HCT116 (cell line): ENCODE measurements at regions not wholly inside any gene's neighbourhood (a gene's known extent, or its start where the extent isn't known, plus 50 kb on each side); places are given as distances from the start of the nearest gene placed in this dataset.

Experiments used
- ATAC-seq: fragments of 200-7000 bp; cut with Tn5 transposase; 2 replicates; pipeline ENCODE4 v1.9.1; 2020; ENCODE audit warnings: mild to moderate bottlenecking, moderate library complexity
- BruUV-seq: library from RNA; stranded (reverse); fragments of 400-500 nt; replicated peaks from 2 replicates; lab custom pipeline; 2021; lab: Mats Ljungman, UMichigan
- CTCF ChIA-PET: fragments of 300-600 bp; sonication (Branson Sonifier 250); formaldehyde crosslinking; loops from one replicate; lab custom pipeline; 2021; ENCODE audit warnings: antibody characterized with exemption; lab: Charles Lee
- POLR2A ChIA-PET: fragments of 300-600, 350-600 bp; sonication (Branson Sonifier 250); formaldehyde crosslinking; loops from one replicate; lab custom pipeline; 2021; ENCODE audit warnings: antibody characterized with exemption; lab: Charles Lee
- RAD21 ChIA-PET, 2 experiments: fragments of 300-600 bp; sonication (Branson Sonifier 250); formaldehyde crosslinking; loops; one replicate each; lab custom pipeline; 2023; ENCODE audit warnings: low total read pairs in 2 of 2; ENCODE audit not compliant: uncharacterized antibody in 2 of 2, unreplicated experiment in 2 of 2, low non-redundant PET in 1 of 2; lab: Charles Lee
- DNase-seq: peaks from one replicate; pipeline ENCODE4 v3.0.0-alpha.2; 2010; ENCODE audit warnings: low read depth, low spot score
- H2AFZ ChIP-seq: fragments of 200-600 bp; shearing (Covaris generic), sonication (generic); 2 replicates; pipeline ENCODE4 v1.6.1; 2017; ENCODE audit warnings: low read depth, mixed run types, mixed read lengths, antibody characterized with exemption, low read length; ENCODE audit not compliant: poor library complexity, severe bottlenecking
- H3K27ac ChIP-seq: 2 replicates; pipeline ENCODE4 v1.5.1; 2012; ENCODE audit warnings: low read depth, low read length
- H3K27me3 ChIP-seq: fragments of 200-600 bp; sonication (generic); 2 replicates; pipeline ENCODE4 v1.6.1; 2016; ENCODE audit warnings: mixed run types, low read length, mixed read lengths; ENCODE audit not compliant: insufficient read depth
- H3K36me3 ChIP-seq, 2 experiments: fragments of 200-500 bp in 1 of 2; fragments of 200-600 bp in 1 of 2; sonication (Bioruptor generic) in 1 of 2; sonication (generic) in 1 of 2; 2 replicates each; pipeline versions ENCODE4 v1.5.1 to v1.6.1; 2014 to 2016; ENCODE audit warnings: low read length in 2 of 2, inconsistent platforms in 1 of 2, mixed read lengths in 1 of 2, mixed run types in 1 of 2; ENCODE audit not compliant: insufficient read depth in 2 of 2, control insufficient read depth in 1 of 2
- H3K4me1 ChIP-seq, 2 experiments: fragments of 200-600 bp in 1 of 2; sonication (generic) in 1 of 2; 2 replicates each; pipeline versions ENCODE4 v1.5.1 to v1.6.1; 2012 to 2017; ENCODE audit warnings: low read length in 2 of 2, inconsistent platforms in 1 of 2, mild to moderate bottlenecking in 1 of 2, mixed read lengths in 1 of 2, mixed run types in 1 of 2, moderate library complexity in 1 of 2; ENCODE audit not compliant: insufficient read depth in 2 of 2, control insufficient read depth in 1 of 2
- H3K4me2 ChIP-seq: fragments of 200-600 bp; sonication (generic); 2 replicates; pipeline ENCODE4 v1.6.1; 2017; ENCODE audit warnings: mixed run types, low read length, mixed read lengths
- H3K4me3 ChIP-seq, 2 experiments: fragments of 200-600 bp in 1 of 2; sonication (generic) in 1 of 2; replicated peaks in 1 of 2; 2 replicates each; pipeline ENCODE4 v1.5.1; 2011 to 2016; ENCODE audit warnings: low read length in 2 of 2, control low read depth in 1 of 2, low read depth in 1 of 2, mild to moderate bottlenecking in 1 of 2, mixed read lengths in 1 of 2, mixed run types in 1 of 2
- H3K79me2 ChIP-seq: fragments of 200-600 bp; sonication (generic); 2 replicates; pipeline ENCODE4 v1.6.1; 2017; ENCODE audit warnings: mild to moderate bottlenecking, mixed run types, low read length, moderate library complexity, mixed read lengths; ENCODE audit not compliant: insufficient read depth
- H3K9ac ChIP-seq: fragments of 200-600 bp; sonication (generic); 2 replicates; pipeline ENCODE4 v1.6.1; 2016; ENCODE audit warnings: low read length, mixed read lengths
- H3K9me2 ChIP-seq: fragments of 200-600 bp; sonication (generic), shearing (Covaris generic); 2 replicates; pipeline ENCODE4 v1.6.1; 2017; ENCODE audit warnings: mixed run types, mild to moderate bottlenecking, moderate library complexity; ENCODE audit not compliant: insufficient read depth
- H3K9me3 ChIP-seq, 2 experiments: fragments of 200-500 bp in 1 of 2; fragments of 200-600 bp in 1 of 2; sonication (Bioruptor generic) in 1 of 2; sonication (generic) in 1 of 2; 2 replicates each; pipeline ENCODE4 v1.6.1; 2014 to 2017; ENCODE audit warnings: low read length in 2 of 2, mixed read lengths in 2 of 2, inconsistent platforms in 1 of 2, low read depth in 1 of 2, mild to moderate bottlenecking in 1 of 2, mixed run types in 1 of 2, moderate library complexity in 1 of 2; ENCODE audit not compliant: control insufficient read depth in 1 of 2, insufficient read depth in 1 of 2
- H4K20me1 ChIP-seq: fragments of 200-600 bp; sonication (generic), shearing (Covaris generic); 2 replicates; pipeline ENCODE4 v1.6.1; 2017; ENCODE audit warnings: mixed run types, mild to moderate bottlenecking, moderate library complexity; ENCODE audit not compliant: insufficient read depth
- ATF3 ChIP-seq: IDR thresholded peaks from 2 replicates; pipeline ENCODE4 v1.6.1; 2012
- CEBPB ChIP-seq: IDR thresholded peaks from 2 replicates; pipeline ENCODE4 v1.6.1; 2012; ENCODE audit warnings: low read depth
- EGR1 ChIP-seq: IDR thresholded peaks from 2 replicates; pipeline ENCODE4 v1.6.1; 2012; ENCODE audit warnings: low read depth
- EZH2 ChIP-seq: fragments of 200-600 bp; sonication (generic); IDR thresholded peaks from 2 replicates; pipeline ENCODE4 v1.6.1; 2017; ENCODE audit warnings: antibody characterized with exemption, mixed run types
- EZH2phosphoT487 ChIP-seq: fragments of 200-600 bp; IDR thresholded peaks from 2 replicates; pipeline ENCODE4 v1.6.1; 2018; ENCODE audit warnings: antibody characterized with exemption, borderline replicate concordance
- POLR2A ChIP-seq: IDR thresholded peaks from 2 replicates; pipeline ENCODE4 v1.7.0; 2011; ENCODE audit warnings: borderline replicate concordance; ENCODE audit not compliant: insufficient read depth, insufficient read length; ENCODE audit errors: extremely low read depth
- SIN3A ChIP-seq: IDR thresholded peaks from 2 replicates; pipeline ENCODE4 v1.6.1; 2012; ENCODE audit warnings: low read depth
- SP1 ChIP-seq: IDR thresholded peaks from 2 replicates; pipeline ENCODE4 v1.6.1; 2012; ENCODE audit warnings: low read depth
- TCF7L2 ChIP-seq: IDR thresholded peaks from 2 replicates; pipeline ENCODE4 v1.7.0; 2011; ENCODE audit warnings: borderline replicate concordance, inconsistent platforms; ENCODE audit not compliant: insufficient read depth, insufficient read length; ENCODE audit errors: extremely low read depth
- ZFX ChIP-seq: fragments of 450-650 bp; IDR thresholded peaks from 2 replicates; pipeline ENCODE4 v1.6.1; 2017
- intact Hi-C: fragments of 100-400 bp; cut with micrococcal nuclease; formaldehyde crosslinking; loops from 2 replicates; pipeline ENCODE4 v1.10.0; 2022
- TF ChIP-seq, protein P1 (sequence below), 3 experiments: fragments of 200-600 bp in 1 of 3; sonication (generic) in 1 of 3; IDR thresholded peaks in 2 of 3; conservative IDR thresholded peaks in 1 of 3; 2 replicates each; pipeline ENCODE4 v1.5.1; 2012 to 2017; ENCODE audit warnings: low read depth in 2 of 3, low read length in 2 of 3, antibody characterized with exemption in 1 of 3, borderline replicate concordance in 1 of 3, control low read depth in 1 of 3, mild to moderate bottlenecking in 1 of 3, mixed read lengths in 1 of 3, mixed run types in 1 of 3, moderate library complexity in 1 of 3; ENCODE audit not compliant: insufficient read depth in 1 of 3
- TF ChIP-seq, protein P2 (sequence below): IDR thresholded peaks from 2 replicates; pipeline ENCODE4 v1.6.1; 2011; ENCODE audit warnings: mild to moderate bottlenecking, low read length, moderate library complexity; ENCODE audit not compliant: insufficient replicate concordance; ENCODE audit errors: extremely low read depth
- TF ChIP-seq, protein P3 (sequence below): IDR thresholded peaks from 2 replicates; pipeline ENCODE4 v1.6.1; 2012

DNA sequence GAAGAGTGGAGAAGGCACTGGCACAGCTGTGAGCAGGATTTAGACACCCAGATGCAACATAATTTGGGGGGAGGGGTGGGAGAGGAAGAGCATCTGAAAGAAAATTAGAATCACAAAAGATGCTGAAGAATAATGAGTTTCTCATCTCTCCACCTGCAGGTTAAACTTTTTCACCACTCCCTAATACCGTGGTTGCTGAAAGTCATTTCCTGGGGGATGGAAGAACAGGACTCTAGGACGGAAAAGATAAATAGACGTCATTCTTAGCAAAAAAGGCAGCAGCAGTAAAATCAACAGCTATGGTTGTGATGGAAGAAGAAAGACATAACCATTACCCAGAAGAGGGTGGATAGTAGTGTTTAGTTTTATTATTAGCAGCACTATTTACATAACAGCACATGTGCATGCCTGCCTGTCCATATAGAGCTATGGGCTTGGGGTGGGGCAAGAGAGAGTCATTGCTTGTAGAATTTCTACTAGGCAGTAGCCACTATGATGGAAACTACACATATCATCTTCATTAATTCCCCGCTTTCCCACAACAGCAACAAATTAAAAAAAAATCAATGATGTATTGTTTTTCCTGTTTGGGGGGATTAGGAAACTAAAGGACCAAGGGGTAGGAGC lies 212.2 kb downstream of the TRIB2 start (continued):
- TF ChIP-seq, protein P1, sequence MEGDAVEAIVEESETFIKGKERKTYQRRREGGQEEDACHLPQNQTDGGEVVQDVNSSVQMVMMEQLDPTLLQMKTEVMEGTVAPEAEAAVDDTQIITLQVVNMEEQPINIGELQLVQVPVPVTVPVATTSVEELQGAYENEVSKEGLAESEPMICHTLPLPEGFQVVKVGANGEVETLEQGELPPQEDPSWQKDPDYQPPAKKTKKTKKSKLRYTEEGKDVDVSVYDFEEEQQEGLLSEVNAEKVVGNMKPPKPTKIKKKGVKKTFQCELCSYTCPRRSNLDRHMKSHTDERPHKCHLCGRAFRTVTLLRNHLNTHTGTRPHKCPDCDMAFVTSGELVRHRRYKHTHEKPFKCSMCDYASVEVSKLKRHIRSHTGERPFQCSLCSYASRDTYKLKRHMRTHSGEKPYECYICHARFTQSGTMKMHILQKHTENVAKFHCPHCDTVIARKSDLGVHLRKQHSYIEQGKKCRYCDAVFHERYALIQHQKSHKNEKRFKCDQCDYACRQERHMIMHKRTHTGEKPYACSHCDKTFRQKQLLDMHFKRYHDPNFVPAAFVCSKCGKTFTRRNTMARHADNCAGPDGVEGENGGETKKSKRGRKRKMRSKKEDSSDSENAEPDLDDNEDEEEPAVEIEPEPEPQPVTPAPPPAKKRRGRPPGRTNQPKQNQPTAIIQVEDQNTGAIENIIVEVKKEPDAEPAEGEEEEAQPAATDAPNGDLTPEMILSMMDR (IDR thresholded peaks at IDR 0.05 in 2 of 3, conservative IDR thresholded peaks at IDR 0.05 in 1 of 3; ENCODE audit: borderline replicate concordance in 1 of 3, insufficient read depth in 1 of 3, low read depth in 2 of 3, low read length in 2 of 3), result no peak
- no peak for TF ChIP-seq EZH2
- TF ChIP-seq ZFX, result no peak
- TF ChIP-seq, all 23 proteins: peak for 0

GRCh38 chr2:12929758-12930157 lies 213.0 kb downstream of the TRIB2 start:
- ChIA-PET CTCF (interaction anchor here (1.9 to 2.1 kb wide), 2 partner anchors 77 to 214 kb away, joined by 7 to 13 read pairs; partner anchors contain the start of gene TRIB2), POLR2A (no interaction called here), RAD21 (interaction anchor here in 1 of 2 experiments (0.5 kb wide), 1 partner anchor 74 kb away, joined by 3 read pairs; no protein-coding TSS in a partner anchor)
- no peaks in the 10 kb centered on the region for H4K20me1 ChIP-seq
- H3K4me3 ChIP-seq, result no peak overlapping the region
- H3K9ac ChIP-seq, result no peak overlapping the region
- H3K79me2 ChIP-seq, result no peaks in the 10 kb centered on the region
- ATAC-seq, result no peak
- intact Hi-C loops, result loop anchor here (5.0 kb wide), 2 partner anchors 73 to 212 kb away; partner anchors contain the start of gene TRIB2
- no peak overlapping the region for H3K4me2 ChIP-seq
- peaks cover 0 to 8% of the 10 kb centered on the region in 2 experiments; a peak in 2 of 4 replicates for H3K4me1 ChIP-seq
- no peaks in the 10 kb centered on the region for H3K9me2 ChIP-seq
- TF ChIP-seq ATF3 (no peak), CEBPB (no peak), SP1 (no peak), POLR2A (no peak), TCF7L2 (no peak), ZFX (no peak), SIN3A (no peak), EGR1 (no peak), EZH2phosphoT487 (no peak)
- TF ChIP-seq, protein P2, sequence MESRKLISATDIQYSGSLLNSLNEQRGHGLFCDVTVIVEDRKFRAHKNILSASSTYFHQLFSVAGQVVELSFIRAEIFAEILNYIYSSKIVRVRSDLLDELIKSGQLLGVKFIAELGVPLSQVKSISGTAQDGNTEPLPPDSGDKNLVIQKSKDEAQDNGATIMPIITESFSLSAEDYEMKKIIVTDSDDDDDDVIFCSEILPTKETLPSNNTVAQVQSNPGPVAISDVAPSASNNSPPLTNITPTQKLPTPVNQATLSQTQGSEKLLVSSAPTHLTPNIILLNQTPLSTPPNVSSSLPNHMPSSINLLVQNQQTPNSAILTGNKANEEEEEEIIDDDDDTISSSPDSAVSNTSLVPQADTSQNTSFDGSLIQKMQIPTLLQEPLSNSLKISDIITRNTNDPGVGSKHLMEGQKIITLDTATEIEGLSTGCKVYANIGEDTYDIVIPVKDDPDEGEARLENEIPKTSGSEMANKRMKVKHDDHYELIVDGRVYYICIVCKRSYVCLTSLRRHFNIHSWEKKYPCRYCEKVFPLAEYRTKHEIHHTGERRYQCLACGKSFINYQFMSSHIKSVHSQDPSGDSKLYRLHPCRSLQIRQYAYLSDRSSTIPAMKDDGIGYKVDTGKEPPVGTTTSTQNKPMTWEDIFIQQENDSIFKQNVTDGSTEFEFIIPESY, result no peak
- TF ChIP-seq, protein P1 (IDR thresholded peaks at IDR 0.05 in 2 of 3, conservative IDR thresholded peaks at IDR 0.05 in 1 of 3; ENCODE audit: borderline replicate concordance in 1 of 3, insufficient read depth in 1 of 3, low read depth in 2 of 3, low read length in 2 of 3), result no peak
- TF ChIP-seq, protein P3, sequence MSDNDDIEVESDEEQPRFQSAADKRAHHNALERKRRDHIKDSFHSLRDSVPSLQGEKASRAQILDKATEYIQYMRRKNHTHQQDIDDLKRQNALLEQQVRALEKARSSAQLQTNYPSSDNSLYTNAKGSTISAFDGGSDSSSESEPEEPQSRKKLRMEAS, result no peak
- no peak overlapping the region for H2AFZ ChIP-seq
- no TSS peak for BruUV-seq
- no peak for DNase-seq
- no peaks in the 10 kb centered on the region for H3K36me3 ChIP-seq
- H3K27ac ChIP-seq, result no peak overlapping the region
- H3K27me3 ChIP-seq, result no peaks in the 10 kb centered on the region
- no peaks in the 10 kb centered on the region for H3K9me3 ChIP-seq
